GM12878 (cell line): ENCODE measurements at regions not wholly inside any gene's neighbourhood (a gene's known extent, or its start where the extent isn't known, plus 50 kb on each side); places are given as distances from the start of the nearest gene placed in this dataset.

Experiments used
- ATF7 ChIP-seq: fragments of 450-650 bp; IDR thresholded peaks from 2 replicates; pipeline ENCODE4 v1.6.1; 2016; ENCODE audit warnings: low read depth, mild to moderate bottlenecking
- CTCF ChIP-seq, 3 experiments: IDR thresholded peaks in 2 of 3; conservative IDR thresholded peaks in 1 of 3; 2 replicates each; pipeline ENCODE4 v1.5.1; 2011; ENCODE audit warnings: low read depth in 3 of 3, low read length in 3 of 3, mild to moderate bottlenecking in 3 of 3, control low read depth in 2 of 3, moderate library complexity in 2 of 3, inconsistent platforms in 1 of 3, mixed read lengths in 1 of 3; ENCODE audit not compliant: control insufficient read depth in 2 of 3, insufficient read depth in 1 of 3; ENCODE audit errors: extremely low read depth in 1 of 3
- ELK1 ChIP-seq: IDR thresholded peaks from 2 replicates; pipeline ENCODE4 v1.6.1; 2012; ENCODE audit warnings: low read depth, low read length, improper control_type of control experiment
- EZH2 ChIP-seq: IDR thresholded peaks from 2 replicates; pipeline ENCODE4 v1.6.1; 2012; ENCODE audit warnings: low read depth, mild to moderate bottlenecking, control low read depth, inconsistent platforms, low read length, borderline replicate concordance; ENCODE audit not compliant: control insufficient read depth
- GABPA ChIP-seq: IDR thresholded peaks from 2 replicates; pipeline ENCODE4 v1.6.1; 2014; ENCODE audit warnings: antibody characterized with exemption, low read depth, mild to moderate bottlenecking, inconsistent platforms
- POLR2AphosphoS5 ChIP-seq: IDR thresholded peaks from 2 replicates; pipeline ENCODE4 v1.6.1; 2011; ENCODE audit warnings: mild to moderate bottlenecking, low read length, inconsistent platforms
- RAD21 ChIP-seq: IDR thresholded peaks from 2 replicates; pipeline ENCODE4 v1.6.1; 2011; ENCODE audit warnings: mild to moderate bottlenecking, low read depth, low read length, moderate library complexity; ENCODE audit not compliant: insufficient read depth
- REST ChIP-seq: IDR thresholded peaks from 2 replicates; pipeline ENCODE4 v1.6.1; 2012; ENCODE audit warnings: mild to moderate bottlenecking, low read depth, low read length

- no peak for TF ChIP-seq GABPA
- TF ChIP-seq ATF7: no peak
- no peak for TF ChIP-seq ELK1
- TF ChIP-seq RAD21: no peak
- no peak for TF ChIP-seq CTCF (IDR thresholded peaks at IDR 0.05 in 2 of 3, conservative IDR thresholded peaks at IDR 0.05 in 1 of 3; ENCODE audit: control insufficient read depth in 2 of 3, extremely low read depth in 1 of 3, insufficient read depth in 1 of 3, low read depth in 3 of 3, low read length in 3 of 3)
- no peak for TF ChIP-seq POLR2AphosphoS5
- no peak for TF ChIP-seq EZH2
- TF ChIP-seq REST: no peak
Measured at GRCh38 chr21:35119501-35120047, 70.5 kb upstream of the RUNX1 start.
